Liver (tissue), 8 donors: ENCODE measurements at regions not wholly inside any gene's neighbourhood (a gene's known extent, or its start where the extent isn't known, plus 50 kb on each side); places are given as distances from the start of the nearest gene placed in this dataset.

ENCODE experiments used
- DNase-seq: peaks from one replicate; pipeline ENCODE4 v3.0.0-alpha.2; 2017; ENCODE audit warnings: low spot score
- H3K27ac ChIP-seq, 2 donors: one replicate each; pipeline ENCODE4 v1.7.0; 2013; ENCODE audit warnings: inconsistent platforms in 2 of 2, low read length in 2 of 2, control low read depth in 1 of 2, low read depth in 1 of 2, mild to moderate bottlenecking in 1 of 2
- H3K27me3 ChIP-seq, 4 donors: one replicate each; pipeline versions ENCODE4 v1.6.1 to v1.7.0; 2013; ENCODE audit warnings: low read length in 3 of 4, inconsistent platforms in 1 of 4, mild to moderate bottlenecking in 1 of 4, moderate library complexity in 1 of 4; ENCODE audit not compliant: control insufficient read depth in 4 of 4, insufficient read depth in 4 of 4
- H3K36me3 ChIP-seq, 4 donors: one replicate each; pipeline versions ENCODE4 v1.6.1 to v1.7.0; 2013; ENCODE audit warnings: low read length in 3 of 4, mild to moderate bottlenecking in 3 of 4, low read depth in 1 of 4, moderate library complexity in 1 of 4; ENCODE audit not compliant: control insufficient read depth in 4 of 4, insufficient read depth in 3 of 4
- H3K4me1 ChIP-seq, 4 donors: one replicate each; pipeline versions ENCODE4 v1.6.1 to v1.7.0; 2013; ENCODE audit warnings: low read length in 3 of 4, mild to moderate bottlenecking in 3 of 4, moderate library complexity in 1 of 4; ENCODE audit not compliant: control insufficient read depth in 4 of 4, insufficient read depth in 4 of 4
- H3K4me3 ChIP-seq, 3 donors: one replicate each; pipeline versions ENCODE4 v1.6.1 to v1.7.0; 2013; ENCODE audit warnings: low read length in 3 of 3, control low read depth in 1 of 3, low read depth in 1 of 3, mild to moderate bottlenecking in 1 of 3
- H3K9ac ChIP-seq, 2 donors: one replicate each; pipeline ENCODE4 v1.7.0; 2013; ENCODE audit warnings: low read length in 2 of 2, mild to moderate bottlenecking in 2 of 2, moderate library complexity in 2 of 2, control low read depth in 1 of 2, low read depth in 1 of 2
- H3K9me3 ChIP-seq, 4 donors: one replicate each; pipeline versions ENCODE4 v1.6.1 to v1.7.0; 2013; ENCODE audit warnings: low read length in 3 of 4; ENCODE audit not compliant: control insufficient read depth in 4 of 4
- HNF4G ChIP-seq: IDR thresholded peaks from 2 replicates; pipeline ENCODE4 v1.6.1; 2016; ENCODE audit warnings: antibody characterized with exemption
- MAX ChIP-seq: IDR thresholded peaks from 2 replicates; pipeline ENCODE4 v1.6.1; 2016; ENCODE audit warnings: antibody characterized with exemption
- RAD21 ChIP-seq, 2 donors: IDR thresholded peaks; 2 replicates each; pipeline ENCODE4 v1.6.1; 2016; ENCODE audit warnings: antibody characterized with exemption in 2 of 2, mild to moderate bottlenecking in 2 of 2
- SP1 ChIP-seq: IDR thresholded peaks from 2 replicates; pipeline ENCODE4 v1.6.1; 2018; ENCODE audit warnings: antibody characterized with exemption, mild to moderate bottlenecking
- TAF1 ChIP-seq: conservative IDR thresholded peaks from 2 replicates; pipeline ENCODE4 v1.6.1; 2016; ENCODE audit warnings: antibody characterized with exemption, mild to moderate bottlenecking
- YY1 ChIP-seq: IDR thresholded peaks from 2 replicates; pipeline ENCODE4 v1.6.1; 2016; ENCODE audit warnings: antibody characterized with exemption, mild to moderate bottlenecking
- WGBS: extraction: QIAGEN DNeasy Blood & Tissue Kit; methylation state at CpG from one replicate; pipeline ENCODE4 v1.1.7; 2013; 5-methylcytosine and 5-hydroxymethylcytosine counted together
- TF ChIP-seq, protein P1 (sequence below): IDR thresholded peaks from 2 replicates; pipeline ENCODE4 v1.6.1; 2016; ENCODE audit warnings: antibody characterized with exemption
- TF ChIP-seq, protein P2 (sequence below): fragments of 150-350 bp; IDR thresholded peaks from 2 replicates; pipeline ENCODE4 v1.5.1; 2017; ENCODE audit warnings: improper control_type of control experiment, low read depth, low read length; ENCODE audit not compliant: missing input control
- donor health status: healthy.
- donor health status: healthy.
- donor health status: healthy.
- donor health status: healthy.
- donor health status: healthy.

DNA sequence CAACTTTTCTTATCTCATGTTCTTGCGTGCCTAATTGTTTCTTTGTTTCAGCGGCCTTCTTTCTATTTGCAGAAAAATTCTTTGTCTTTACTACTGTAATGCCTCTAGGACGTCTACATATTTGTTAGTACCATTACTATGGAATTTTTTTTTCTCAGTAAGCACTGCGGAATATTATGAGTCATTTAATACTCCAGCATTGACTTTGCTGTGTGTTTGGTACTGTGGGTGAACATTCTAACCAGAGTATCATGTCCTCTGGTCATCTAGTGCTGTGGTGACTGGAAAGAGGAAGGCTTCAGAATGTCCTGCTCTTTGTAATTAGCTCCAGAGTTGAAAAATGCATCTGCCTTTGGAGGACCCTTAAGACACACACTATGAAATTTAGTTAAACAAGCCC is 58.5 kb upstream of the FERD3L start (continued):
- no peak for TF ChIP-seq SP1

- no peaks in the 10 kb centered on the region for H3K36me3 ChIP-seq
- H3K9ac ChIP-seq = no peak overlapping the region
- no peaks in the 10 kb centered on the region for H3K9me3 ChIP-seq
- TF ChIP-seq MAX (no peak), HNF4G (no peak), RAD21 (IDR thresholded peaks at IDR 0.05) (no peak), TAF1 (no peak), YY1 (no peak)
- TF ChIP-seq, protein P1, sequence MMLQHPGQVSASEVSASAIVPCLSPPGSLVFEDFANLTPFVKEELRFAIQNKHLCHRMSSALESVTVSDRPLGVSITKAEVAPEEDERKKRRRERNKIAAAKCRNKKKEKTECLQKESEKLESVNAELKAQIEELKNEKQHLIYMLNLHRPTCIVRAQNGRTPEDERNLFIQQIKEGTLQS = no peak
- TF ChIP-seq, protein P2, sequence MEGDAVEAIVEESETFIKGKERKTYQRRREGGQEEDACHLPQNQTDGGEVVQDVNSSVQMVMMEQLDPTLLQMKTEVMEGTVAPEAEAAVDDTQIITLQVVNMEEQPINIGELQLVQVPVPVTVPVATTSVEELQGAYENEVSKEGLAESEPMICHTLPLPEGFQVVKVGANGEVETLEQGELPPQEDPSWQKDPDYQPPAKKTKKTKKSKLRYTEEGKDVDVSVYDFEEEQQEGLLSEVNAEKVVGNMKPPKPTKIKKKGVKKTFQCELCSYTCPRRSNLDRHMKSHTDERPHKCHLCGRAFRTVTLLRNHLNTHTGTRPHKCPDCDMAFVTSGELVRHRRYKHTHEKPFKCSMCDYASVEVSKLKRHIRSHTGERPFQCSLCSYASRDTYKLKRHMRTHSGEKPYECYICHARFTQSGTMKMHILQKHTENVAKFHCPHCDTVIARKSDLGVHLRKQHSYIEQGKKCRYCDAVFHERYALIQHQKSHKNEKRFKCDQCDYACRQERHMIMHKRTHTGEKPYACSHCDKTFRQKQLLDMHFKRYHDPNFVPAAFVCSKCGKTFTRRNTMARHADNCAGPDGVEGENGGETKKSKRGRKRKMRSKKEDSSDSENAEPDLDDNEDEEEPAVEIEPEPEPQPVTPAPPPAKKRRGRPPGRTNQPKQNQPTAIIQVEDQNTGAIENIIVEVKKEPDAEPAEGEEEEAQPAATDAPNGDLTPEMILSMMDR = no peak
- H3K27me3 ChIP-seq = no peaks in the 10 kb centered on the region
- WGBS = 60% methylated on average over 2 of the region's 2 CpGs
- no peak for DNase-seq
- H3K4me3 ChIP-seq = no peak overlapping the region
- no peaks in the 10 kb centered on the region for H3K4me1 ChIP-seq
- no peak overlapping the region for H3K27ac ChIP-seq
Measured at GRCh38 chr7:19202599-19202998, 57.4 kb upstream of the FERD3L start.
